Thyroid gland (tissue), 4 donors: ENCODE measurements at regions not wholly inside any gene's neighbourhood (a gene's known extent, or its start where the extent isn't known, plus 50 kb on each side); places are given as distances from the start of the nearest gene placed in this dataset.
"Not testable (repeated sequence)": the region's sequence is repeated elsewhere in the genome, so short reads cannot be mapped to it uniquely, and the experiment has no call there.

Source experiments
- DNase-seq, 2 donors: peaks; one replicate each; pipeline ENCODE4 v3.0.0-alpha.2; 2019
- H3K27ac ChIP-seq, 3 donors: fragments of 200-600 bp; sonication (generic); 1 replicate in 2 of 3; 2 replicates in 1 of 3; pipeline ENCODE4 v1.5.1; 2016 to 2019; ENCODE audit warnings: mild to moderate bottlenecking in 1 of 3, moderate library complexity in 1 of 3
- H3K27me3 ChIP-seq: fragments of 200-600 bp; sonication (generic); one replicate; pipeline ENCODE4 v1.5.1; 2019
- H3K36me3 ChIP-seq, 2 donors: fragments of 200-600 bp; sonication (generic); one replicate each; pipeline ENCODE4 v1.5.1; 2016 to 2019
- H3K4me1 ChIP-seq, 2 donors: fragments of 200-600 bp; sonication (generic); one replicate each; pipeline ENCODE4 v1.5.1; 2017 to 2019
- H3K4me3 ChIP-seq, 3 donors: fragments of 200-600 bp; sonication (generic); replicated peaks in 1 of 3; 1 replicate in 2 of 3; 2 replicates in 1 of 3; pipeline ENCODE4 v1.5.1; 2016; ENCODE audit warnings: mild to moderate bottlenecking in 1 of 3
- H3K9me3 ChIP-seq: fragments of 200-600 bp; sonication (generic); one replicate; pipeline ENCODE4 v1.5.1; 2017
- POLR2A ChIP-seq, 2 donors: fragments of 450-650 bp; IDR thresholded peaks; one replicate each; pipeline ENCODE4 v1.6.1; 2017; ENCODE audit warnings: antibody characterized with exemption in 2 of 2, mild to moderate bottlenecking in 2 of 2, moderate library complexity in 1 of 2
- WGBS, 2 donors: methylation state at CpG; one replicate each; pipeline ENCODE4 v1.1.5; 2017; 5-methylcytosine and 5-hydroxymethylcytosine counted together
- intact Hi-C: fragments of 100-400 bp; cut with DNase I; formaldehyde crosslinking; loops from one replicate; pipeline ENCODE4 v1.15.1; 2023
- TF ChIP-seq, protein P1 (sequence below), 6 experiments: fragments of 200-600 bp in 3 of 6; fragments of 450-650 bp in 3 of 6; sonication (generic) in 3 of 6; IDR thresholded peaks; one replicate each; pipeline ENCODE4 v1.5.1; 2016 to 2019; ENCODE audit warnings: antibody characterized with exemption in 6 of 6, mild to moderate bottlenecking in 2 of 6, inconsistent platforms in 1 of 6, moderate library complexity in 1 of 6

DNA sequence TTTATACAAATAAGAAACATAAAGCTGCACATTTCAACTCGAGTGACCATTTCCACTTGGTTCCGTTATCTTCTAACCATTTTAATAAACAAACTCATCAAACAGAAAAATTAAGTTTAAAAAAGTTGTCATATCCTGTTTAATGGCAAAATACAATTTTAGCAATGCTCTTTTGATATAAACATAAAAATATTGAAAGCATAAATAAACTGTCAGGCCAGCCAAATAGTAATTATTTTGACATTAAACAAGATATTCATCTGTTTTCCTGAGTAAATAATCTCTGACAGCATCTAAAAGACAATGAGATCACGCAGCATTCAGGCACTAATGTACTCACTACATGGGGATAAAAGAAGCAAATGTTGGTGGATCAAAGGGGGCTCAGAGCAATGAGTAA is 145.3 kb upstream of the ATP5MC3 start:
- no peak for DNase-seq
- intact Hi-C loops, result no loop called here
- H3K36me3 ChIP-seq, result no peaks in the 10 kb centered on the region
- no peak overlapping the region for H3K27ac ChIP-seq
- TF ChIP-seq POLR2A (IDR thresholded peaks at IDR 0.05), result no peak
- TF ChIP-seq, protein P1, sequence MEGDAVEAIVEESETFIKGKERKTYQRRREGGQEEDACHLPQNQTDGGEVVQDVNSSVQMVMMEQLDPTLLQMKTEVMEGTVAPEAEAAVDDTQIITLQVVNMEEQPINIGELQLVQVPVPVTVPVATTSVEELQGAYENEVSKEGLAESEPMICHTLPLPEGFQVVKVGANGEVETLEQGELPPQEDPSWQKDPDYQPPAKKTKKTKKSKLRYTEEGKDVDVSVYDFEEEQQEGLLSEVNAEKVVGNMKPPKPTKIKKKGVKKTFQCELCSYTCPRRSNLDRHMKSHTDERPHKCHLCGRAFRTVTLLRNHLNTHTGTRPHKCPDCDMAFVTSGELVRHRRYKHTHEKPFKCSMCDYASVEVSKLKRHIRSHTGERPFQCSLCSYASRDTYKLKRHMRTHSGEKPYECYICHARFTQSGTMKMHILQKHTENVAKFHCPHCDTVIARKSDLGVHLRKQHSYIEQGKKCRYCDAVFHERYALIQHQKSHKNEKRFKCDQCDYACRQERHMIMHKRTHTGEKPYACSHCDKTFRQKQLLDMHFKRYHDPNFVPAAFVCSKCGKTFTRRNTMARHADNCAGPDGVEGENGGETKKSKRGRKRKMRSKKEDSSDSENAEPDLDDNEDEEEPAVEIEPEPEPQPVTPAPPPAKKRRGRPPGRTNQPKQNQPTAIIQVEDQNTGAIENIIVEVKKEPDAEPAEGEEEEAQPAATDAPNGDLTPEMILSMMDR (IDR thresholded peaks at IDR 0.05), result no peak
- no peaks in the 10 kb centered on the region for H3K27me3 ChIP-seq
- H3K9me3 ChIP-seq, result no peaks in the 10 kb centered on the region
- H3K4me1 ChIP-seq, result no peaks in the 10 kb centered on the region
- H3K4me3 ChIP-seq, result no peak overlapping the region
- WGBS, 2 donors, result 76 to 82% methylated on average over 3 of the region's 3 CpGs

DNA sequence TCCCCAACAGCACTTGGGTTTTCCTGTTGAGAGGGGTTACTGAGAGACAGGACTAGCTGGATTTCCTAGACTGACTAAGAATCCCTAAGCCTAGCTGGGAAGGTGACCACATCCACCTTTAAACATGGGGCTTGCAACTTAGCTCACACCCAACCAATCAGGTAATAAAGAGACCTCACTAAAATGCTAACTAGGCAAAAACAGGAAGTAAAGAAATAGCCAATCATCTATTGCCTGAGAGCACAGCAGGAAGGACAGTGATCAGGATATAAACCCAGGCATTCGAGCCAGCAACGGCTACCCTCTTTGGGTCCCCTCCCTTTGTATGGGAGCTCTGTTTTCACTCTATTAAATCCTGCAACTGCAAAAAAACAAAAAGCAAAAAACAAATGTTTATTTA is 144.7 kb upstream of the ATP5MC3 start:
- H3K36me3 ChIP-seq, H3K4me3 ChIP-seq, H3K27me3 ChIP-seq, H3K27ac ChIP-seq, DNase-seq, H3K4me1 ChIP-seq, H3K9me3 ChIP-seq, intact Hi-C loops: not testable (repeated sequence)
- WGBS, 2 donors, result 83 to 86% methylated on average over 2 of the region's 2 CpGs

DNA sequence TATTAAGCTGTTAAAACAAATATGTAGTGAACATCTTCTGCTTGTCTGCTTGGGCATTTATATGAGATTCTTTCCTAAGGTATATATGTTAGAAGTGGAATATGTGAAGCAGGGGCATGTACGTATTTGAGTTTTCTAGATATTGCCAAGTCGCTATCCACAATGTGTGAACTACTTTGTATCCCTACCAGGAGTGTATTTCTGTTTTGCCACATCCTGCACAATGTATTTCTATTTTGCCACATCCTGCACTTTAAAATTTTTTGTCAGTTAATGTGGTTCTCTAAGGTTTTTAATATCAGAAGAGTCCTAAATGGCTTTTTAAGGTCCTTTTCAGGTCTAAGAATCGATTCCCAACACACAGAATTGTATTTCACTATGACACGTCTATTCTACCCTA is 141.7 kb upstream of the ATP5MC3 start:
- no peak for DNase-seq
- no peak for TF ChIP-seq POLR2A (IDR thresholded peaks at IDR 0.05)
- TF ChIP-seq, protein P1 (IDR thresholded peaks at IDR 0.05), result no peak
- no peaks in the 10 kb centered on the region for H3K36me3 ChIP-seq
- no peaks in the 10 kb centered on the region for H3K27me3 ChIP-seq
- 85 to 92% methylated on average over 4 of the region's 4 CpGs for WGBS, 2 donors
- no peak overlapping the region for H3K27ac ChIP-seq
- intact Hi-C loops, result no loop called here
- H3K9me3 ChIP-seq, result no peaks in the 10 kb centered on the region
- H3K4me1 ChIP-seq, result no peaks in the 10 kb centered on the region
- H3K4me3 ChIP-seq, result no peak overlapping the region

DNA sequence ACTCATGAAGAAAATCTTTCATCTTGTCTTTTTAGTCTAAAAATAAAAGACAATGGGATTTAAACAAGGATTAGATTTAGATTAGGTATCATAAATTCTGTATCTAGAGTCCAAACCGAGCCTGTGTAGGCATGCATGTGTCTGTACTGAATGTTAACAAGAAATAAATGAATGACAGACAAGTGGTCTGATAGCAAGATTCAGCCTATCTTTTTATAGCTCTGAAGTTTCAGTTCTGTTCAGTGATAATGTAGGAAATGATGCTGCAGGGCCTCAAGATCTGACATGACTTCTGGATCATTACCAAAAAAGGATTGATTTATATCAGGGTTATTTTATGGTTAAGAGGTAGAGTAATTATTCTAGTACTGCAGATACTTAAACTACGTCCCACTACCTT is 137.0 kb upstream of the ATP5MC3 start:
- TF ChIP-seq POLR2A (IDR thresholded peaks at IDR 0.05), result no peak
- TF ChIP-seq, protein P1 (IDR thresholded peaks at IDR 0.05), result no peak
- DNase-seq, result no peak
- Histone ChIP-seq H3K9me3 (no peaks in the 10 kb centered on the region), H3K27ac (no peak overlapping the region), H3K36me3 (no peaks in the 10 kb centered on the region), H3K4me1 (no peaks in the 10 kb centered on the region), H3K27me3 (no peaks in the 10 kb centered on the region), H3K4me3 (no peak overlapping the region)
- WGBS, 2 donors, result 69 to 71% methylated on average over 2 of the region's 2 CpGs
- intact Hi-C loops, result no loop called here

DNA sequence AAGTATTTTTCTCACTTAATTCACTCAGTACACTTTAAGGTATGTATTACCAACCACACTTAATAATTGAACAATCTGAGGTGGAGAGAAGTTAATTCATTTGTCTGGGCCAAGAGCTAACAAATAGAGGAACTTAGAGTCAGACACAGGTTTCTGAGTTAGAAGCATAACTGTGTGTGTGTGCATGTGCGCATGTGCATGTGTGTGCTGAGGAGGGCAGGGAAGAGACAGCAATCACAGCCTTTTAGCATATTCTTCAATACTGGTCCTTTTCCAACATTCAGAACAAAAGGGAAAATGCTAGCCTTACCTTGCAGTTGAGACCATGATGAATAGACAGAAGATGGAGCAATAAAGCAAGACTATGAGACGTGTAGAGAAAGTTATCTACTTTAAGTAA is 136.2 kb upstream of the ATP5MC3 start:
- intact Hi-C loops, result no loop called here
- H3K4me3 ChIP-seq, result no peak overlapping the region
- no peaks in the 10 kb centered on the region for H3K27me3 ChIP-seq
- H3K27ac ChIP-seq, result no peak overlapping the region
- TF ChIP-seq POLR2A (IDR thresholded peaks at IDR 0.05), result no peak
- TF ChIP-seq, protein P1 (IDR thresholded peaks at IDR 0.05), result no peak
- no peaks in the 10 kb centered on the region for H3K9me3 ChIP-seq
- no peaks in the 10 kb centered on the region for H3K36me3 ChIP-seq
- H3K4me1 ChIP-seq, result no peaks in the 10 kb centered on the region
- WGBS, 2 donors, result 87 to 88% methylated on average over 2 of the region's 2 CpGs
- no peak for DNase-seq

DNA sequence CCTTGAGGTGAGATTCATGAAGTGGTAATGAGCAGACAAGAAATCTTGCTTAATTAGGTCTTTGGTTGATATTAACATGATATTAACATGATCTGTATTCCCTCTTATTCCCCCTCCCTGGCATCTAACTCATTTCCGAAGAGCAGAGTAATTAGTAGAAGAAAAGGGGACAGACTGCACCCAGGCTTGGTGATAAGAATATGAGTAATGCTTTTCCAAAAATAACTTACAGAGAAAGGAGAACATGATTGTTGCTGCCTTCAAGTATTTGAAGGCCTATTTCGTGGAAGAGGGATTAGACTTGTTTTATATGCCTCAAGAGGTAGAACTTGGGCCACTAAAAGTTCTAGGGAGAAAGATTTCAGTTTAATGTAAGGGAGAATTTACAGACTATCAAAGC is 130.6 kb upstream of the ATP5MC3 start:
- H3K4me3 ChIP-seq, result no peak overlapping the region
- no peaks in the 10 kb centered on the region for H3K9me3 ChIP-seq
- intact Hi-C loops, result no loop called here
- H3K4me1 ChIP-seq, result no peaks in the 10 kb centered on the region
- DNase-seq, result no peak
- H3K36me3 ChIP-seq, result no peaks in the 10 kb centered on the region
- TF ChIP-seq POLR2A (IDR thresholded peaks at IDR 0.05), result no peak
- TF ChIP-seq, protein P1 (IDR thresholded peaks at IDR 0.05), result no peak
- H3K27ac ChIP-seq, result no peak overlapping the region
- 55 to 62% methylated on average over 2 of the region's 2 CpGs for WGBS, 2 donors
- no peaks in the 10 kb centered on the region for H3K27me3 ChIP-seq
